ENCODE measurements at regions not wholly inside any gene's neighbourhood (a gene's known extent, or its start where the extent isn't known, plus 50 kb on each side); places are given as distances from the start of the nearest gene placed in this dataset.
"Not testable (repeated sequence)": the region's sequence is repeated elsewhere in the genome, so short reads cannot be mapped to it uniquely, and the experiment has no call there.

- peak overlapping the region; percentile 97 for H3K27ac ChIP-seq (ENCODE audit: insufficient read depth, low read length, poor library complexity, severe bottlenecking)
- H3K9me3 ChIP-seq (ENCODE audit: control insufficient read depth in 2 of 2, low read length in 2 of 2); H3K9me3 Mint-ChIP-seq; ATAC-seq (ENCODE audit: low read depth in 2 of 2); H3K27me3 ChIP-seq (ENCODE audit: control insufficient read depth, insufficient read depth, low read length); H3K36me3 Mint-ChIP-seq; DNase-seq; H3K27me3 Mint-ChIP-seq; H3K36me3 ChIP-seq (ENCODE audit: control insufficient read depth, insufficient read depth, low read length): not testable (repeated sequence)
- peak overlapping the region; percentile 99 to 100 (median 100) for H3K27ac Mint-ChIP-seq
- peaks cover 56% of the 10 kb centered on the region for H3K4me1 ChIP-seq (ENCODE audit: control insufficient read depth, insufficient read depth, low read length, poor library complexity, severe bottlenecking)
- peaks cover 53 to 94% (median 74%) of the 10 kb centered on the region in 4 donors for H3K4me1 Mint-ChIP-seq
- peak overlapping the region; percentile 80 for H3K4me3 ChIP-seq (ENCODE audit: low read depth, low read length)
- H3K4me3 Mint-ChIP-seq: peak overlapping the region; percentile 82 to 93 (median 87)
Measured at GRCh38 chr12:91875671-91876070, 270.0 kb downstream of the BTG1 start.

DNA sequence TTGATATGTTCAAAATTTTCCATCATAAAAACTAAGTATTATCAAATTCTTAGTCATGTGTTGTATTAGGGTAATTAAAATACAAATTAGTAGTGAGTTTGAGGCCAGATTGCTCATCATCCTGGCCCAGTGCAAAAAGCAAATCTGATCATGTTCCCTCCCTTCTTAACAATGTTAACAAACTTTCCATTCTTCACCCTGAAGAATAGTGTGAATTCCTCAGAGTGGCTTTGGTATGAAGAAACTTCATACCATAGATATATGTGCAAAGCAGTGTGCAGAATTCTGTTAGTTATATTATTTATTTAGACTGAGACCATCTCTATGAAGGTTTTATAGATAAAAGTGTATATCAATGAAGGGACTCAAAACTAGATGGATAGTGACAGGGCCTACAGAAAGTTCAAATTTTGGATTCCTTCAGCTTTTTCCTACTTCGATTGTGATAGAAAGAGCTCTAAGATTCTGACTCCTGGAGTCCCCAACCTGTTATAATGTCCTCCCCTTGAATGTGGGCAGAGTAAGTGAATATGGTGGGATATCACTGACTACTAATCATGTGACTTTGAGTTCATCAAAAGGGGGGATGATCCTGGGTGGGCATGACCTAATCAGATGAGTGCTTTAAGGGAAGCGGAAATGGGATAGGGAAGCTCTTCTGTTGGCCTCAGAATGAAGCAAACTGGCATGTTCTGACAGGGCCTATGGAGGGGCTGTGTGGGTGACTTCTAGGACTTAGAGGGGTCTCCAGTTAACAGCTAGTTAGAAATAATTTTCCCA lies 271.4 kb downstream of the BTG1 start:
- H3K27ac ChIP-seq (ENCODE audit: insufficient read depth, low read length, poor library complexity, severe bottlenecking): peak overlapping the region; percentile 97
- H3K4me3 ChIP-seq (ENCODE audit: low read depth, low read length): peak overlapping the region; percentile 9
- DNase-seq (no peak), ATAC-seq (ENCODE audit: low read depth in 2 of 2) (no peak)
- H3K36me3 ChIP-seq (ENCODE audit: control insufficient read depth, insufficient read depth, low read length): no peaks in the 10 kb centered on the region
- H3K4me1 Mint-ChIP-seq: peaks cover 49 to 86% (median 66%) of the 10 kb centered on the region in 4 donors
- H3K36me3 Mint-ChIP-seq: peaks cover 5% of the 10 kb centered on the region
- H3K4me3 Mint-ChIP-seq: peak overlapping the region in 2 of 4 donors; percentile 40 to 48
- H3K9me3 Mint-ChIP-seq: peaks cover 0 to 8% (median 1%) of the 10 kb centered on the region in 7 donors
- no peaks in the 10 kb centered on the region for H3K27me3 Mint-ChIP-seq
- H3K4me1 ChIP-seq (ENCODE audit: control insufficient read depth, insufficient read depth, low read length, poor library complexity, severe bottlenecking): peaks cover 47% of the 10 kb centered on the region
- no peaks in the 10 kb centered on the region for H3K9me3 ChIP-seq (ENCODE audit: control insufficient read depth in 2 of 2, low read length in 2 of 2)
- no peaks in the 10 kb centered on the region for H3K27me3 ChIP-seq (ENCODE audit: control insufficient read depth, insufficient read depth, low read length)
- peak overlapping the region; percentile 99 to 100 (median 100) for H3K27ac Mint-ChIP-seq

GRCh38 chr12:91871751-91872150 lies 273.9 kb downstream of the BTG1 start:
- H3K4me1 ChIP-seq (ENCODE audit: control insufficient read depth, insufficient read depth, low read length, poor library complexity, severe bottlenecking): peaks cover 26% of the 10 kb centered on the region
- no peaks in the 10 kb centered on the region for H3K27me3 ChIP-seq (ENCODE audit: control insufficient read depth, insufficient read depth, low read length)
- Mint-ChIP-seq H3K4me1 (peaks cover 35 to 66% (median 52%) of the 10 kb centered on the region in 4 donors), H3K27ac (peak overlapping the region; percentile 45 to 90 (median 64)), H3K27me3 (no peaks in the 10 kb centered on the region), H3K9me3 (peaks cover 0 to 8% (median 0%) of the 10 kb centered on the region in 7 donors), H3K36me3 (peaks cover 5% of the 10 kb centered on the region), H3K4me3 (peak overlapping the region; percentile 9 to 68 (median 29))
- no peak overlapping the region for H3K27ac ChIP-seq (ENCODE audit: insufficient read depth, low read length, poor library complexity, severe bottlenecking)
- DNase-seq: no peak
- no peak overlapping the region for H3K4me3 ChIP-seq (ENCODE audit: low read depth, low read length)
- H3K9me3 ChIP-seq (ENCODE audit: control insufficient read depth in 2 of 2, low read length in 2 of 2): no peaks in the 10 kb centered on the region
- ATAC-seq (ENCODE audit: low read depth in 2 of 2): no peak
- H3K36me3 ChIP-seq (ENCODE audit: control insufficient read depth, insufficient read depth, low read length): no peaks in the 10 kb centered on the region

DNA sequence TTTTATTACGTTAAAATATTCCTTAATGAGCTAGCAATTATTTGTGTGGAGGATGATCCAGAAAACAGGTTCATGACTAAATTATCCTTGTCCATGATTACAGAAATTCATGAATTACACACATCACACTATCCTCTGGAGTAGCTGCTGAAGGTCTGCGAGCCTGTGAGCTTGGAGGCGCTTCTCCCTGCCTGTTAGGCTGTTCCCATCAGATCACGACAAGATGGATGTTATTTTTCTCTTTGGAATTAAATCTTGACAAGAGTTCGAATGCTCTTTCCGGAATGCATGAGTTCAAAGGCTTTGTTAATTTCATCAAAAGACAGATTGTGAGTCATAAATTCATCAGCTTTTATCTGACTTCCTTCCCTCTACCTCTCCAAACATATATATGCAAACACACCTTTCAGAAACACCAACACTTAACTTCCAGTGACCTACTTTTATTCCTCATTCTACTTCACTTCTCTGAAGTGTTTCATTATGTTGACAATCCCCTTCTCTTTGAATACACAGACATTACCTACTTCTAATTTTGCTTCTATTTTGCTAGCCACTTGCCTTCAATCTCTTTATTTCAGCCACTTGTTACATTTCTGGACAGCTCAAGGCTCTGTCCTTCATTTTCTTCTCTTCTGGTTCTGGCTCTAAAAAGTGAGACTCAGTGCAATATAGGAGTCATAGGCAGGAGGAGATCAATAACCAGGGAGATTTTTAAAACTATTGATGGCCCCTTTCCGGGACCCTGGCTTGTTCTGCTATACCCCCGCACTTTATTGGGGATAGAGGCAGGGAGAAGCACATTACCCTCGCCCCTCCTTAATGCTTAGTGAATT lies 274.6 kb downstream of the BTG1 start:
- Mint-ChIP-seq H3K4me3 (peak overlapping the region; percentile 30 to 75 (median 39)), H3K9me3 (peaks cover 0 to 8% (median 0%) of the 10 kb centered on the region in 7 donors), H3K36me3 (peaks cover 5% of the 10 kb centered on the region), H3K27me3 (no peaks in the 10 kb centered on the region), H3K27ac (peak overlapping the region; percentile 64 to 97 (median 90)), H3K4me1 (peaks cover 30 to 60% (median 46%) of the 10 kb centered on the region in 4 donors)
- Histone ChIP-seq H3K27me3 (ENCODE audit: control insufficient read depth, insufficient read depth, low read length) (no peaks in the 10 kb centered on the region), H3K36me3 (ENCODE audit: control insufficient read depth, insufficient read depth, low read length) (no peaks in the 10 kb centered on the region), H3K9me3 (ENCODE audit: control insufficient read depth in 2 of 2, low read length in 2 of 2) (no peaks in the 10 kb centered on the region), H3K4me3 (ENCODE audit: low read depth, low read length) (peak overlapping the region; percentile 56), H3K27ac (ENCODE audit: insufficient read depth, low read length, poor library complexity, severe bottlenecking) (peak overlapping the region; percentile 63), H3K4me1 (ENCODE audit: control insufficient read depth, insufficient read depth, low read length, poor library complexity, severe bottlenecking) (peaks cover 20% of the 10 kb centered on the region)
- peak in 2 of 3 donors; percentile 52 to 65 for DNase-seq
- ATAC-seq (ENCODE audit: low read depth in 2 of 2): peak; percentile 84 to 91

DNA sequence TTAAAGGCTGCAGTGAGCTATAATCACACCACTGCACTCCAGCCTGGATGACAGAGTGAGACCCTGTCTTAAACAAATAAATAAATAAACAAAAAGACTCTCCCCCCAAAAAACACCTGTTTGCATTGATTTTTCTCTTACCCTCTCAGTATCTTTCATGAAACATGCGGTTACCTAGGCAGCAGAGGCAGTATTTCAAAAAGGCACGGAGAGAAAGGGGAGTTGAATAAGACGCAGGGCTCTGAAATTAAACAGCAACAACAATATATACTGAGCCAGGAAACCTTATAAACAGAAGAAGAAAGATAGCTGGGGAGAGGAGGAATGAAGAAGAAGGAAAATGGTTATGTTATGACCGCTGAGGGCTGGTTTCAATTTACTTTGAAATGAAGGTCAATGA lies 277.6 kb downstream of the BTG1 start:
- DNase-seq: no peak
- Mint-ChIP-seq H3K4me1 (peaks cover 7 to 44% (median 27%) of the 10 kb centered on the region in 4 donors), H3K27me3 (no peaks in the 10 kb centered on the region), H3K27ac (peak overlapping the region in 1 of 3 donors; percentile 57), H3K4me3 (no peak overlapping the region), H3K36me3 (peaks cover 3% of the 10 kb centered on the region), H3K9me3 (no peaks in the 10 kb centered on the region)
- Histone ChIP-seq H3K27me3 (ENCODE audit: control insufficient read depth, insufficient read depth, low read length) (no peaks in the 10 kb centered on the region), H3K4me3 (ENCODE audit: low read depth, low read length) (no peak overlapping the region), H3K27ac (ENCODE audit: insufficient read depth, low read length, poor library complexity, severe bottlenecking) (no peak overlapping the region), H3K4me1 (ENCODE audit: control insufficient read depth, insufficient read depth, low read length, poor library complexity, severe bottlenecking) (peaks cover 18% of the 10 kb centered on the region), H3K36me3 (ENCODE audit: control insufficient read depth, insufficient read depth, low read length) (no peaks in the 10 kb centered on the region), H3K9me3 (ENCODE audit: control insufficient read depth in 2 of 2, low read length in 2 of 2) (no peaks in the 10 kb centered on the region)
- ATAC-seq (ENCODE audit: low read depth in 2 of 2): no peak

- no peak overlapping the region for H3K27ac ChIP-seq (ENCODE audit: insufficient read depth, low read length, poor library complexity, severe bottlenecking)
- Mint-ChIP-seq H3K4me3 (no peak overlapping the region), H3K4me1 (peaks cover 7 to 41% (median 24%) of the 10 kb centered on the region in 4 donors), H3K9me3 (no peaks in the 10 kb centered on the region), H3K27ac (peak overlapping the region in 1 of 3 donors; percentile 28), H3K27me3 (no peaks in the 10 kb centered on the region), H3K36me3 (peaks cover 3% of the 10 kb centered on the region)
- no peak overlapping the region for H3K4me3 ChIP-seq (ENCODE audit: low read depth, low read length)
- H3K27me3 ChIP-seq (ENCODE audit: control insufficient read depth, insufficient read depth, low read length): no peaks in the 10 kb centered on the region
- H3K36me3 ChIP-seq (ENCODE audit: control insufficient read depth, insufficient read depth, low read length): no peaks in the 10 kb centered on the region
- ATAC-seq (ENCODE audit: low read depth in 2 of 2) (no peak), DNase-seq (no peak)
- no peaks in the 10 kb centered on the region for H3K9me3 ChIP-seq (ENCODE audit: control insufficient read depth in 2 of 2, low read length in 2 of 2)
- H3K4me1 ChIP-seq (ENCODE audit: control insufficient read depth, insufficient read depth, low read length, poor library complexity, severe bottlenecking): peaks cover 14% of the 10 kb centered on the region
Measured at GRCh38 chr12:91866566-91866965, 279.1 kb downstream of the BTG1 start.

GRCh38 chr12:91863702-91864101 lies 281.9 kb downstream of the BTG1 start:
- Mint-ChIP-seq H3K36me3 (peaks cover 3% of the 10 kb centered on the region), H3K4me3 (no peak overlapping the region), H3K4me1 (peaks cover 0 to 33% (median 14%) of the 10 kb centered on the region in 4 donors), H3K27ac (peak overlapping the region; percentile 53 to 78 (median 69)), H3K27me3 (no peaks in the 10 kb centered on the region), H3K9me3 (peaks cover 0 to 2% (median 0%) of the 10 kb centered on the region in 7 donors)
- H3K27me3 ChIP-seq (ENCODE audit: control insufficient read depth, insufficient read depth, low read length): no peaks in the 10 kb centered on the region
- DNase-seq: no peak
- no peak overlapping the region for H3K27ac ChIP-seq (ENCODE audit: insufficient read depth, low read length, poor library complexity, severe bottlenecking)
- no peaks in the 10 kb centered on the region for H3K36me3 ChIP-seq (ENCODE audit: control insufficient read depth, insufficient read depth, low read length)
- H3K9me3 ChIP-seq (ENCODE audit: control insufficient read depth in 2 of 2, low read length in 2 of 2): no peaks in the 10 kb centered on the region
- H3K4me1 ChIP-seq (ENCODE audit: control insufficient read depth, insufficient read depth, low read length, poor library complexity, severe bottlenecking): no peaks in the 10 kb centered on the region
- no peak for ATAC-seq (ENCODE audit: low read depth in 2 of 2)
- H3K4me3 ChIP-seq (ENCODE audit: low read depth, low read length): no peak overlapping the region
